OCI-LY7 (cell line): ENCODE measurements at regions not wholly inside any gene's neighbourhood (a gene's known extent, or its start where the extent isn't known, plus 50 kb on each side); places are given as distances from the start of the nearest gene placed in this dataset.

ENCODE experiments used
- BruUV-seq: library from RNA; stranded (reverse); fragments of 400-500 nt; replicated peaks from 2 replicates; lab custom pipeline; 2021; lab: Mats Ljungman, UMichigan
- CTCF ChIA-PET: fragments of 300-600 bp; sonication (Branson Sonifier 250); formaldehyde crosslinking; loops from one replicate; lab custom pipeline; 2022; ENCODE audit warnings: antibody characterized with exemption; ENCODE audit not compliant: unreplicated experiment; lab: Charles Lee
- POLR2A ChIA-PET: fragments of 300-600 bp; sonication (Branson Sonifier 250); formaldehyde crosslinking; loops from one replicate; lab custom pipeline; 2022; ENCODE audit warnings: antibody characterized with exemption; lab: Charles Lee
- DNase-seq: peaks from one replicate; pipeline ENCODE4 v3.0.0-alpha.2; 2015; ENCODE audit warnings: low spot score
- H2AFZ ChIP-seq: fragments of 200-600 bp; sonication (generic), shearing (Covaris generic); 2 replicates; pipeline ENCODE4 v1.6.1; 2014; ENCODE audit warnings: mild to moderate bottlenecking, antibody characterized with exemption, low read length, moderate library complexity
- H3K27ac ChIP-seq: fragments of 200-600 bp; sonication (generic); 2 replicates; pipeline ENCODE4 v1.5.1; 2014; ENCODE audit warnings: mixed run types, low read depth, mild to moderate bottlenecking, moderate library complexity, low read length, inconsistent platforms; ENCODE audit not compliant: poor library complexity, severe bottlenecking
- H3K36me3 ChIP-seq: fragments of 200-600 bp; sonication (generic); 2 replicates; pipeline ENCODE4 v1.6.1; 2014; ENCODE audit warnings: mild to moderate bottlenecking, antibody characterized with exemption, low read length, moderate library complexity, mixed read lengths; ENCODE audit not compliant: insufficient read depth
- H3K4me1 ChIP-seq: fragments of 200-600 bp; sonication (generic); 2 replicates; pipeline ENCODE4 v1.5.1; 2014; ENCODE audit warnings: mild to moderate bottlenecking, low read length; ENCODE audit not compliant: insufficient read depth, poor library complexity, severe bottlenecking
- H3K4me2 ChIP-seq: fragments of 200-600 bp; sonication (generic); 2 replicates; pipeline ENCODE4 v1.6.1; 2014; ENCODE audit warnings: mild to moderate bottlenecking, low read length
- H3K4me3 ChIP-seq: fragments of 200-600 bp; sonication (generic); 2 replicates; pipeline ENCODE4 v1.5.1; 2014; ENCODE audit warnings: mild to moderate bottlenecking, low read depth, low read length; ENCODE audit not compliant: poor library complexity, severe bottlenecking
- H3K79me2 ChIP-seq: fragments of 200-600 bp; sonication (generic); 2 replicates; pipeline ENCODE4 v1.6.1; 2016; ENCODE audit warnings: low read depth, mild to moderate bottlenecking, low read length, moderate library complexity, mixed read lengths; ENCODE audit not compliant: insufficient read depth
- H3K9me2 ChIP-seq: fragments of 200-600 bp; sonication (generic); 2 replicates; pipeline ENCODE4 v1.6.1; 2016; ENCODE audit warnings: mild to moderate bottlenecking, low read length, mixed read lengths; ENCODE audit not compliant: insufficient read depth
- H3K9me3 ChIP-seq: fragments of 200-600 bp; sonication (generic); 2 replicates; pipeline ENCODE4 v1.6.1; 2014; ENCODE audit warnings: mild to moderate bottlenecking, mixed run types, low read length, mixed read lengths
- H4K20me1 ChIP-seq: fragments of 200-600 bp; sonication (generic); 2 replicates; pipeline ENCODE4 v1.6.1; 2014; ENCODE audit warnings: mild to moderate bottlenecking, antibody characterized with exemption, low read length, moderate library complexity, mixed read lengths; ENCODE audit not compliant: insufficient read depth
- CTCF ChIP-seq: fragments of 200-600 bp; sonication (generic); conservative IDR thresholded peaks from 2 replicates; pipeline ENCODE4 v1.5.1; 2014; ENCODE audit warnings: mild to moderate bottlenecking, antibody characterized with exemption, low read length, moderate library complexity, mixed read lengths
- EZH2phosphoT487 ChIP-seq: fragments of 200-600 bp; sonication (generic); IDR thresholded peaks from 2 replicates; pipeline ENCODE4 v1.6.1; 2018; ENCODE audit warnings: low read depth, borderline replicate concordance, mild to moderate bottlenecking, mixed run types, antibody characterized with exemption, low read length, moderate library complexity, mixed read lengths
- intact Hi-C: fragments of 100-400 bp; cut with micrococcal nuclease; formaldehyde crosslinking; loops from one replicate; pipeline ENCODE4 v1.10.0; 2022; ENCODE audit not compliant: unreplicated experiment

DNA sequence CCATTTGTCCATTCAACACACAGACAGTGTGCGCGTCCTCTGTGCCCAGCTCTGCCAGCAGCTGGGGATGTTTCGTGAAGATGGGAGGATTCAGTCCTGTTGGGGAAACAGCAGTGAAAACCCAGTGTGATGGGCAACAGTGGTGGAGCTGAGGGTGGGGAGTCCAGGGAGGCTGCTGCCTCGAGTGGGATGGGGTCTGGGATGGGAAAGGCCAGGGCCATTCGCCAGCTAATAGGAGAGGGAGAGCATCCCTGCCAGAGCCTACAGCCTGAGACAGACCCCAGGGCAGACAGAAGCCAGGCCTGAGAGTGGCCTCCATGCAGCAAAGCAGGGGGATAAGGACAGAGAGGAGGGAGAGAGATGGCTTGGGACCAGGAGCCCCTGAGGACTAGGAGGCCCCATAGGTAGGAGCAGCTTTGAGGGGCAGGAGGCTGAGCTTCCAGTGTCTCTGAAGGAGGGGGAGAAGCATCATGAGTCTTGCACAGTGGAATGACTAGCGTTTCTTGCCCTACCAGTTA is 252.6 kb downstream of the NPHP4 start:
- Histone ChIP-seq H3K27ac (no peak overlapping the region), H4K20me1 (no peaks in the 10 kb centered on the region), H3K36me3 (no peaks in the 10 kb centered on the region), H3K4me2 (no peak overlapping the region), H3K79me2 (no peaks in the 10 kb centered on the region), H3K4me1 (no peaks in the 10 kb centered on the region), H2AFZ (no peak overlapping the region), H3K9me2 (no peaks in the 10 kb centered on the region), H3K9me3 (no peaks in the 10 kb centered on the region), H3K4me3 (no peak overlapping the region)
- ChIA-PET CTCF (no interaction called here), POLR2A (no interaction called here)
- no peak for DNase-seq
- TF ChIP-seq EZH2phosphoT487 (no peak), CTCF (no peak)
- intact Hi-C loops, result loop anchor here (10.0 kb wide), 1 partner anchor 1085 kb away; the partner anchor contains the start of gene AJAP1
- BruUV-seq, result no TSS peak

GRCh38 chr1:5738911-5739462 is 253.2 kb downstream of the NPHP4 start:
- intact Hi-C loops, result no loop called here

More at GRCh38 chr1:5738911-5739462, 253.2 kb downstream of the NPHP4 start:
- H3K36me3 ChIP-seq, result no peaks in the 10 kb centered on the region
- POLR2A ChIA-PET, result no interaction called here
- TF ChIP-seq EZH2phosphoT487 (no peak), CTCF (no peak)
- CTCF ChIA-PET, result no interaction called here
- no peak for DNase-seq
- no peak overlapping the region for H2AFZ ChIP-seq
- H3K9me3 ChIP-seq, result no peaks in the 10 kb centered on the region
- no peaks in the 10 kb centered on the region for H3K4me1 ChIP-seq
- H4K20me1 ChIP-seq, result no peaks in the 10 kb centered on the region
- no peak overlapping the region for H3K4me2 ChIP-seq
- BruUV-seq, result no TSS peak
- no peaks in the 10 kb centered on the region for H3K9me2 ChIP-seq
- no peaks in the 10 kb centered on the region for H3K79me2 ChIP-seq
- H3K4me3 ChIP-seq, result no peak overlapping the region
- H3K27ac ChIP-seq, result no peak overlapping the region
